Loucy (cell line): ENCODE measurements at regions not wholly inside any gene's neighbourhood (a gene's known extent, or its start where the extent isn't known, plus 50 kb on each side); places are given as distances from the start of the nearest gene placed in this dataset.

Experiments
- H2AFZ ChIP-seq: fragments of 200-600 bp; sonication (generic); 2 replicates; pipeline ENCODE4 v1.6.0; 2016; ENCODE audit warnings: antibody characterized with exemption, mild to moderate bottlenecking, low read length, moderate library complexity
- H3F3A ChIP-seq: fragments of 200-600 bp; 2 replicates; pipeline ENCODE4 v1.6.0; 2016; ENCODE audit warnings: antibody characterized with exemption, low read depth, mild to moderate bottlenecking
- H3K27me3 ChIP-seq: fragments of 200-600 bp; sonication (generic); 2 replicates; pipeline ENCODE4 v1.6.1; 2014; ENCODE audit warnings: low read length, mild to moderate bottlenecking; ENCODE audit not compliant: insufficient read depth, poor library complexity, severe bottlenecking
- H3K36me3 ChIP-seq: fragments of 200-600 bp; sonication (generic); 2 replicates; pipeline ENCODE4 v1.6.1; 2016; ENCODE audit warnings: low read length; ENCODE audit not compliant: insufficient read depth
- H3K4me1 ChIP-seq: fragments of 200-600 bp; sonication (generic); 2 replicates; pipeline ENCODE4 v1.5.1; 2014; ENCODE audit warnings: low read length, mild to moderate bottlenecking; ENCODE audit not compliant: insufficient read depth, poor library complexity, severe bottlenecking
- H3K4me2 ChIP-seq: fragments of 200-600 bp; sonication (generic); 2 replicates; pipeline ENCODE4 v1.6.0; 2014; ENCODE audit warnings: antibody characterized with exemption, low read length, low read depth, mild to moderate bottlenecking; ENCODE audit not compliant: poor library complexity, severe bottlenecking
- H3K4me3 ChIP-seq: fragments of 200-600 bp; sonication (generic); 2 replicates; pipeline ENCODE4 v1.5.1; 2014; ENCODE audit warnings: low read length, mild to moderate bottlenecking, mixed read lengths; ENCODE audit not compliant: poor library complexity, severe bottlenecking
- H3K79me2 ChIP-seq: fragments of 200-600 bp; sonication (generic); 2 replicates; pipeline ENCODE4 v1.6.1; 2014; ENCODE audit warnings: low read length; ENCODE audit not compliant: insufficient read depth
- H3K9ac ChIP-seq: fragments of 200-600 bp; sonication (generic); 2 replicates; pipeline ENCODE4 v1.6.0; 2014; ENCODE audit warnings: mild to moderate bottlenecking, low read depth, low read length, moderate library complexity; ENCODE audit not compliant: poor library complexity, severe bottlenecking
- H3K9me2 ChIP-seq: fragments of 200-600 bp; sonication (generic); replicated peaks from 2 replicates; pipeline ENCODE4 v1.6.1; 2016; ENCODE audit warnings: low read depth, low read length, mixed read lengths
- H3K9me3 ChIP-seq: fragments of 200-600 bp; sonication (generic); 2 replicates; pipeline ENCODE4 v1.6.1; 2014; ENCODE audit warnings: mild to moderate bottlenecking, antibody characterized with exemption, low read length, low read depth; ENCODE audit not compliant: insufficient read depth
- H4K20me1 ChIP-seq: fragments of 200-600 bp; sonication (generic); 2 replicates; pipeline ENCODE4 v1.6.0; 2014; ENCODE audit warnings: antibody characterized with exemption, low read length, mild to moderate bottlenecking; ENCODE audit not compliant: insufficient read depth, poor library complexity, severe bottlenecking
- CTCF ChIP-seq: fragments of 200-600 bp; sonication (generic); conservative IDR thresholded peaks from 2 replicates; pipeline ENCODE4 v1.5.1; 2014; ENCODE audit warnings: mild to moderate bottlenecking, antibody characterized with exemption, low read length
- EZH2phosphoT487 ChIP-seq: fragments of 200-600 bp; IDR thresholded peaks from 2 replicates; pipeline ENCODE4 v1.6.1; 2018; ENCODE audit warnings: antibody characterized with exemption, mild to moderate bottlenecking, moderate library complexity, borderline replicate concordance

GRCh38 chr13:97802213-97802612 lies 151.3 kb upstream of the IPO5 start:
- no peaks in the 10 kb centered on the region for H3K36me3 ChIP-seq
- no peaks in the 10 kb centered on the region for H4K20me1 ChIP-seq
- H3K4me1 ChIP-seq, result no peaks in the 10 kb centered on the region
- H3K9me2 ChIP-seq, result no peaks in the 10 kb centered on the region
- TF ChIP-seq EZH2phosphoT487 (no peak), CTCF (no peak)
- no peak overlapping the region for H3K4me2 ChIP-seq
- no peak overlapping the region for H3K4me3 ChIP-seq
- no peaks in the 10 kb centered on the region for H3K9me3 ChIP-seq
- H3F3A ChIP-seq, result no peaks in the 10 kb centered on the region
- H3K9ac ChIP-seq, result no peak overlapping the region
- H2AFZ ChIP-seq, result no peak overlapping the region
- no peaks in the 10 kb centered on the region for H3K79me2 ChIP-seq
- H3K27me3 ChIP-seq, result no peaks in the 10 kb centered on the region

GRCh38 chr13:97809576-97809975 lies 143.9 kb upstream of the IPO5 start:
- H3K27me3 ChIP-seq, result no peaks in the 10 kb centered on the region

DNA sequence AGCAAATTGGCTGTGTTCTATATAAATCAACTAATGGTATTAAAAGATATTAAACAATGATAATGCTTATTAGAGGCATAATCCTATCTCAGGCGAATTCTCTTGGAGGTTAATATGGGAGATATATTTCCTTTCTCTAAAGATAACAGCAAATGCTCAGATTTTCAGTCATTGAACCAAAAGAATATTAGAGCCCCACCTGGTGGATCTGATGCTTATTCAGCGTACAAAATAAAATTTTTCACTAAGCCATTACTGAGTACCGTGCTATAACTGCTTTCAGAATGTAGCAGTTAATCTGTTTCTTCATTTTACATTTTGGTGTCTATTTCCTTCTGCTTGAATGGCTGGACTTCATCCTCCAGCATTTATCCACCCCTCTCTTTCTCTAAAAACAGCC lies 143.3 kb upstream of the IPO5 start:
- H3K9me2 ChIP-seq, result no peaks in the 10 kb centered on the region
- TF ChIP-seq CTCF (peak; percentile 47), EZH2phosphoT487 (no peak)
- H3K4me3 ChIP-seq, result no peak overlapping the region
- H3K27me3 ChIP-seq, result no peaks in the 10 kb centered on the region
- H2AFZ ChIP-seq, result no peak overlapping the region
- H3K4me2 ChIP-seq, result no peak overlapping the region
- no peaks in the 10 kb centered on the region for H3K36me3 ChIP-seq
- H3K79me2 ChIP-seq, result no peaks in the 10 kb centered on the region
- H3F3A ChIP-seq, result no peaks in the 10 kb centered on the region
- no peak overlapping the region for H3K9ac ChIP-seq
- no peaks in the 10 kb centered on the region for H3K9me3 ChIP-seq
- H3K4me1 ChIP-seq, result no peaks in the 10 kb centered on the region
- no peaks in the 10 kb centered on the region for H4K20me1 ChIP-seq

More at GRCh38 chr13:97809576-97809975, 143.9 kb upstream of the IPO5 start:
- H3K9ac ChIP-seq, result no peak overlapping the region
- H3F3A ChIP-seq, result no peaks in the 10 kb centered on the region
- H2AFZ ChIP-seq, result no peak overlapping the region
- H4K20me1 ChIP-seq, result no peaks in the 10 kb centered on the region
- no peak overlapping the region for H3K4me2 ChIP-seq
- no peaks in the 10 kb centered on the region for H3K36me3 ChIP-seq
- TF ChIP-seq CTCF (no peak), EZH2phosphoT487 (no peak)
- H3K9me2 ChIP-seq, result no peaks in the 10 kb centered on the region
- no peak overlapping the region for H3K4me3 ChIP-seq
- no peaks in the 10 kb centered on the region for H3K79me2 ChIP-seq
- H3K9me3 ChIP-seq, result no peaks in the 10 kb centered on the region
- H3K4me1 ChIP-seq, result no peaks in the 10 kb centered on the region
